Mucosa of descending colon (tissue), 3 donors: ENCODE measurements at regions not wholly inside any gene's neighbourhood (a gene's known extent, or its start where the extent isn't known, plus 50 kb on each side); places are given as distances from the start of the nearest gene placed in this dataset.

Experiments
- ATAC-seq: fragments of 200-7000 bp; cut with Tn5 transposase; one replicate; pipeline ENCODE4 v1.9.1; 2020; ENCODE audit warnings: mild to moderate bottlenecking, moderate library complexity
- DNase-seq, 3 donors: peaks; one replicate each; pipeline ENCODE4 v3.0.0-alpha.2; 2020
- H3K36me3 ChIP-seq: fragments of 200-600 bp; one replicate; pipeline ENCODE4 v1.8.0; 2021; ENCODE audit warnings: low read depth, mild to moderate bottlenecking
- H3K4me1 ChIP-seq: fragments of 200-600 bp; one replicate; pipeline ENCODE4 v1.8.0; 2021; ENCODE audit warnings: low read depth, mild to moderate bottlenecking
- H3K4me3 ChIP-seq: fragments of 200-600 bp; one replicate; pipeline ENCODE4 v1.8.0; 2021; ENCODE audit warnings: mild to moderate bottlenecking
- H3K9me3 ChIP-seq: fragments of 200-600 bp; one replicate; pipeline ENCODE4 v1.8.0; 2021; ENCODE audit warnings: mild to moderate bottlenecking
- CTCF ChIP-seq: fragments of 200-600 bp; IDR thresholded peaks from one replicate; pipeline ENCODE4 v1.8.0; 2022; ENCODE audit warnings: antibody characterized with exemption, mild to moderate bottlenecking
- intact Hi-C, 2 donors: fragments of 100-400 bp; cut with DNase I in 1 of 2; cut with micrococcal nuclease in 1 of 2; formaldehyde crosslinking; loops; one replicate each; pipeline versions ENCODE4 v1.11.0 to v1.11.1; 2022; cut with DNase I, micrococcal nuclease
- donor health status: DM: no; HTN: no; CAD: no; lungs with moderate emphysema.
- donor health status: DM: no; HTN: no; CAD: no.
- donor health status: DM: no; HTN: yes; CAD: no.

GRCh38 chr6:164037171-164037870, 622.8 kb downstream of the QKI start:
- ATAC-seq (no peak), DNase-seq (no peak)
- Histone ChIP-seq H3K9me3 (peaks cover 8% of the 10 kb centered on the region), H3K4me3 (no peak overlapping the region), H3K36me3 (no peaks in the 10 kb centered on the region), H3K4me1 (no peaks in the 10 kb centered on the region)
- no peak for TF ChIP-seq CTCF
- intact Hi-C loops = no loop called here

GRCh38 chr6:164035900-164036485, 621.5 kb downstream of the QKI start:
- no peak overlapping the region for H3K4me3 ChIP-seq
- DNase-seq = no peak
- no peaks in the 10 kb centered on the region for H3K4me1 ChIP-seq
- intact Hi-C loops = no loop called here
- H3K36me3 ChIP-seq = no peaks in the 10 kb centered on the region
- TF ChIP-seq CTCF = no peak
- no peak for ATAC-seq
- H3K9me3 ChIP-seq = peaks cover 7% of the 10 kb centered on the region

- no peak for ATAC-seq
- no peaks in the 10 kb centered on the region for H3K36me3 ChIP-seq
Observed at GRCh38 chr6:164034602-164035140, 620.2 kb downstream of the QKI start.

GRCh38 chr6:164025180-164025579, 610.7 kb downstream of the QKI start:
- Histone ChIP-seq H3K4me1 (no peaks in the 10 kb centered on the region), H3K4me3 (no peak overlapping the region), H3K36me3 (no peaks in the 10 kb centered on the region), H3K9me3 (peaks cover 15% of the 10 kb centered on the region)
- intact Hi-C loops = no loop called here
- no peak for ATAC-seq
- no peak for DNase-seq
- no peak for TF ChIP-seq CTCF

More at GRCh38 chr6:164034602-164035140, 620.2 kb downstream of the QKI start:
- Histone ChIP-seq H3K4me1 (no peaks in the 10 kb centered on the region), H3K9me3 (peaks cover 4% of the 10 kb centered on the region), H3K4me3 (no peak overlapping the region)
- intact Hi-C loops = no loop called here
- DNase-seq = no peak
- TF ChIP-seq CTCF = no peak

GRCh38 chr6:164023535-164023934, 609.0 kb downstream of the QKI start:
- Histone ChIP-seq H3K36me3 (no peaks in the 10 kb centered on the region), H3K4me3 (no peak overlapping the region), H3K4me1 (no peaks in the 10 kb centered on the region), H3K9me3 (peaks cover 15% of the 10 kb centered on the region)
- no peak for TF ChIP-seq CTCF
- DNase-seq = no peak
- no peak for ATAC-seq
- intact Hi-C loops = no loop called here
